GM12878 (cell line): ENCODE measurements at regions not wholly inside any gene's neighbourhood (a gene's known extent, or its start where the extent isn't known, plus 50 kb on each side); places are given as distances from the start of the nearest gene placed in this dataset.

Source experiments
- ATAC-seq: fragments of 200-7000 bp; cut with Tn5 transposase; 3 replicates; pipeline ENCODE4 v1.9.1; 2020; ENCODE audit warnings: mild to moderate bottlenecking, moderate library complexity
- BruUV-seq: library from RNA; stranded (reverse); fragments of 400-500 nt; replicated peaks from 2 replicates; lab custom pipeline; 2021; lab: Mats Ljungman, UMichigan
- CTCF ChIA-PET: fragments of 300-600 bp; sonication (Branson Sonifier 250); formaldehyde crosslinking; extraction: SDS; loops from one replicate; lab custom pipeline; 2021; ENCODE audit warnings: inconsistent platforms; lab: Yijun Ruan, JAX
- POLR2A ChIA-PET: fragments of 350-600 bp; formaldehyde crosslinking; extraction: SDS; loops from one replicate; lab custom pipeline; 2021; ENCODE audit warnings: inconsistent platforms; lab: Charles Lee
- RAD21 ChIA-PET: fragments of 300-600 bp; sonication (Branson Sonifier 250); formaldehyde crosslinking; loops from one replicate; lab custom pipeline; 2023; ENCODE audit warnings: antibody characterized with exemption; ENCODE audit not compliant: unreplicated experiment; lab: Charles Lee
- SMC1A ChIA-PET: fragments of 300-600 bp; sonication (Branson Sonifier 250); formaldehyde crosslinking; loops from one replicate; lab custom pipeline; 2023; ENCODE audit not compliant: unreplicated experiment, uncharacterized antibody; lab: Charles Lee
- DNase-seq: peaks from one replicate; pipeline ENCODE4 v3.0.0-alpha.2; 2011; ENCODE audit warnings: low read depth, low spot score
- FAIRE-seq: peaks from 3 replicates; lab custom pipeline; 2011; peaks lifted over from hg19 to GRCh38; lab: Jason Lieb, UNC
- H2AFZ ChIP-seq: 2 replicates; pipeline ENCODE4 v1.6.0; 2011; ENCODE audit warnings: low read depth, low read length, control low read depth; ENCODE audit not compliant: control insufficient read depth
- H3K27ac ChIP-seq: 2 replicates; pipeline ENCODE4 v1.5.1; 2011; ENCODE audit warnings: control low read depth; ENCODE audit not compliant: control insufficient read depth, insufficient read depth
- H3K27me3 ChIP-seq, 2 experiments: replicated peaks in 1 of 2; 2 replicates each; pipeline versions ENCODE4 v1.6.0 to v1.6.1; 2011; ENCODE audit warnings: low read length in 1 of 2; ENCODE audit not compliant: control insufficient read depth in 2 of 2, insufficient read depth in 2 of 2
- H3K36me3 ChIP-seq, 2 experiments: 2 replicates each; pipeline ENCODE4 v1.5.1; 2011; ENCODE audit warnings: low read length in 1 of 2; ENCODE audit not compliant: control insufficient read depth in 2 of 2, insufficient read depth in 2 of 2
- H3K4me1 ChIP-seq: 2 replicates; pipeline ENCODE4 v1.6.1; 2011; ENCODE audit warnings: mild to moderate bottlenecking, low read length, moderate library complexity, mixed read lengths; ENCODE audit not compliant: control insufficient read depth, insufficient read depth
- H3K4me2 ChIP-seq: 2 replicates; pipeline ENCODE4 v1.6.0; 2011; ENCODE audit warnings: control low read depth; ENCODE audit not compliant: control insufficient read depth, insufficient read depth
- H3K4me3 ChIP-seq: fragments of 200-600 bp; sonication (generic); 2 replicates; pipeline ENCODE4 v1.5.1; 2016
- H3K79me2 ChIP-seq: 2 replicates; pipeline ENCODE4 v1.6.0; 2011; ENCODE audit warnings: low read length; ENCODE audit not compliant: control insufficient read depth, insufficient read depth
- H3K9ac ChIP-seq: 2 replicates; pipeline ENCODE4 v1.8.0; 2011; ENCODE audit warnings: low read length, control low read depth, mixed read lengths; ENCODE audit not compliant: control insufficient read depth, insufficient read depth
- H3K9me3 ChIP-seq: replicated peaks from 3 replicates; pipeline ENCODE4 v1.5.1; 2011; ENCODE audit warnings: mild to moderate bottlenecking, low read length; ENCODE audit not compliant: control insufficient read depth, insufficient read depth
- H4K20me1 ChIP-seq: 2 replicates; pipeline ENCODE4 v1.6.0; 2011; ENCODE audit not compliant: control insufficient read depth, insufficient read depth
- BHLHE40 ChIP-seq, 2 experiments: fragments of 450-650 bp in 1 of 2; IDR thresholded peaks; 2 replicates each; pipeline ENCODE4 v1.6.1; 2011 to 2017; ENCODE audit warnings: low read depth in 2 of 2, borderline replicate concordance in 1 of 2, improper control_type of control experiment in 1 of 2, low read length in 1 of 2, mild to moderate bottlenecking in 1 of 2
- CEBPB ChIP-seq, 2 experiments: fragments of 150-350 bp in 1 of 2; IDR thresholded peaks; 2 replicates each; pipeline ENCODE4 v1.6.1; 2012 to 2014; ENCODE audit warnings: low read depth in 2 of 2, low read length in 2 of 2, borderline replicate concordance in 1 of 2, inconsistent platforms in 1 of 2
- CREM ChIP-seq: IDR thresholded peaks from 2 replicates; pipeline ENCODE4 v1.6.1; 2014; ENCODE audit warnings: antibody characterized with exemption, low read depth
- HCFC1 ChIP-seq: fragments of 150-350 bp; IDR thresholded peaks from 2 replicates; pipeline ENCODE4 v1.6.1; 2014; ENCODE audit warnings: low read length
- HDGF ChIP-seq: fragments of 450-650 bp; IDR thresholded peaks from 2 replicates; pipeline ENCODE4 v1.6.1; 2016; ENCODE audit warnings: antibody characterized with exemption
- PML ChIP-seq: IDR thresholded peaks from 2 replicates; pipeline ENCODE4 v1.6.1; 2012; ENCODE audit warnings: low read length, inconsistent platforms
- POLR2AphosphoS5 ChIP-seq: IDR thresholded peaks from 2 replicates; pipeline ENCODE4 v1.6.1; 2011; ENCODE audit warnings: mild to moderate bottlenecking, low read length, inconsistent platforms
- RAD51 ChIP-seq: fragments of 450-650 bp; IDR thresholded peaks from 2 replicates; pipeline ENCODE4 v1.6.1; 2016; ENCODE audit warnings: moderate library complexity, mild to moderate bottlenecking, inconsistent platforms
- SIN3A ChIP-seq: IDR thresholded peaks from 2 replicates; pipeline ENCODE4 v1.6.1; 2012; ENCODE audit warnings: low read depth, low read length, improper control_type of control experiment
- SREBF1 ChIP-seq: IDR thresholded peaks from 2 replicates; pipeline ENCODE4 v1.6.1; 2012; ENCODE audit warnings: mild to moderate bottlenecking, low read length
- SREBF2 ChIP-seq: IDR thresholded peaks from 2 replicates; pipeline ENCODE4 v1.6.1; 2012; ENCODE audit warnings: mild to moderate bottlenecking, low read length
- STAT3 ChIP-seq: IDR thresholded peaks from 2 replicates; pipeline ENCODE4 v1.6.1; 2011; ENCODE audit warnings: low read depth, low read length, improper control_type of control experiment
- TCF3 ChIP-seq: IDR thresholded peaks from 2 replicates; pipeline ENCODE4 v1.6.1; 2012; ENCODE audit warnings: low read depth, mild to moderate bottlenecking, low read length, borderline replicate concordance; ENCODE audit not compliant: insufficient read depth
- ZBED1 ChIP-seq: IDR thresholded peaks from 2 replicates; pipeline ENCODE4 v1.6.1; 2016; ENCODE audit warnings: borderline replicate concordance
- ZNF24 ChIP-seq: fragments of 450-650 bp; IDR thresholded peaks from 2 replicates; pipeline ENCODE4 v1.6.1; 2017; ENCODE audit warnings: antibody characterized with exemption, mild to moderate bottlenecking
- ZNF274 ChIP-seq: IDR thresholded peaks from one replicate; pipeline ENCODE4 v1.8.0; 2011; ENCODE audit not compliant: insufficient read length, insufficient read depth
- in situ Hi-C: fragments of 300-500 bp; cut with MboI; formaldehyde crosslinking; loops from 9 replicates; pipeline ENCODE4 v1.14.3; 2018; ENCODE audit warnings: mixed read lengths
- intact Hi-C: fragments of 100-400 bp; cut with micrococcal nuclease; formaldehyde crosslinking; loops from one replicate; pipeline ENCODE4 v1.14.2; 2022; ENCODE audit not compliant: unreplicated experiment

DNA sequence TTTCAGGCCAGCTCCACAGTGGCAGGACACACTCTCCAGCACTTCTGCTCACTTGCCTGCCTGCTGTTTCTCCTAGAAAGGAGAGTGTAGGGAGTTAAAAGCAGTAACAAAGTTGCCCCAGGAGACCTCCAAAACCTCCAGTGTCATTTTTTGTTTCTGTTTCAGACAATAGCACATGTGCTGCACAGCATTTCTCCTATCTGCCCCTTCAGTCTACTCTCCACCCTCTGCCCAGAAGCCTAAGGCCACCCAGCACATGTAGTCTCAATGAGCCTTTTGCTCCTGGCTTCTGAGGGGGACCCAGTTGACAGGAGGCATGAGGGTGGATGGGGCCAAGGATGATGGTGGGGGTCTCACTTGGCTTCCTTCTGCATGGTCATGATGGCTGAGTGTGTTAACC is 329.6 kb upstream of the CLNK start:
- DNase-seq = no peak
- no peak; the same call in 1 of the 3 replicates for ATAC-seq
- H3K36me3 ChIP-seq = no peaks in the 10 kb centered on the region
- SMC1A ChIA-PET = no interaction called here
- H3K4me2 ChIP-seq = no peak overlapping the region
- POLR2A ChIA-PET = no interaction called here
- intact Hi-C loops (no loop called here), in situ Hi-C loops (no loop called here)
- no peak for FAIRE-seq
- no peak overlapping the region for H3K9ac ChIP-seq
- no peaks in the 10 kb centered on the region; the same call in 2 of the 3 replicates for H3K9me3 ChIP-seq
- no TSS peak for BruUV-seq
- no peak overlapping the region for H3K4me3 ChIP-seq
- H3K27ac ChIP-seq = no peak overlapping the region
- H2AFZ ChIP-seq = no peak overlapping the region
- H3K79me2 ChIP-seq = no peaks in the 10 kb centered on the region
- H3K27me3 ChIP-seq = no peaks in the 10 kb centered on the region
- CTCF ChIA-PET = no interaction called here
- H3K4me1 ChIP-seq = no peaks in the 10 kb centered on the region
- RAD21 ChIA-PET = no interaction called here
- TF ChIP-seq ZBED1 (no peak), SIN3A (no peak), HDGF (no peak), BHLHE40 (IDR thresholded peaks at IDR 0.05; ENCODE audit: borderline replicate concordance in 1 of 2, low read depth in 2 of 2, low read length in 1 of 2) (no peak), TCF3 (no peak), RAD51 (no peak), ZNF24 (no peak), HCFC1 (no peak), PML (no peak), SREBF1 (no peak), CEBPB (IDR thresholded peaks at IDR 0.05; ENCODE audit: borderline replicate concordance in 1 of 2, low read depth in 2 of 2, low read length in 2 of 2) (no peak), SREBF2 (no peak), POLR2AphosphoS5 (no peak), ZNF274 (no peak), CREM (no peak), STAT3 (no peak)
- H4K20me1 ChIP-seq = no peaks in the 10 kb centered on the region
